ENCODE measurements at regions not wholly inside any gene's neighbourhood (a gene's known extent, or its start where the extent isn't known, plus 50 kb on each side); places are given as distances from the start of the nearest gene placed in this dataset.

GRCh38 chr12:93173178-93173957, 204.4 kb upstream of the NUDT4 start:
- H3F3A ChIP-seq (ENCODE audit: control insufficient read depth, insufficient read depth), result no peaks in the 10 kb centered on the region
- no peak overlapping the region for H3K27ac ChIP-seq (ENCODE audit: low read depth, low read length)
- no peak overlapping the region for H3K4me3 ChIP-seq (ENCODE audit: low read length)
- H3K79me2 ChIP-seq (ENCODE audit: control insufficient read depth, low read length), result no peaks in the 10 kb centered on the region
- H3K36me3 ChIP-seq (ENCODE audit: control insufficient read depth, low read length), result no peaks in the 10 kb centered on the region
- no peak for TF ChIP-seq CTCF (IDR thresholded peaks at IDR 0.05; ENCODE audit: low read depth, low read length, poor library complexity, severe bottlenecking)
- TF ChIP-seq EZH2phosphoT487 (IDR thresholded peaks at IDR 0.05; ENCODE audit: borderline replicate concordance, low read length), result no peak
- H3K9me2 ChIP-seq (replicated peaks; ENCODE audit: control insufficient read depth, low read length), result no peaks in the 10 kb centered on the region
- no peak overlapping the region for H3K4me2 ChIP-seq (ENCODE audit: low read length)
- H3K4me1 ChIP-seq (ENCODE audit: control insufficient read depth, low read length), result peaks cover 21% of the 10 kb centered on the region
- H4K20me1 ChIP-seq (ENCODE audit: control insufficient read depth, insufficient read depth, low read depth, low read length), result no peaks in the 10 kb centered on the region
- H3K9me3 ChIP-seq (ENCODE audit: control insufficient read depth, insufficient read depth, low read length), result no peaks in the 10 kb centered on the region
- no peaks in the 10 kb centered on the region for H3K27me3 ChIP-seq (ENCODE audit: control insufficient read depth, low read length)

GRCh38 chr12:93174048-93174447, 203.7 kb upstream of the NUDT4 start:
- Histone ChIP-seq H3K9me2 (replicated peaks; ENCODE audit: control insufficient read depth, low read length) (no peaks in the 10 kb centered on the region), H3K4me1 (ENCODE audit: control insufficient read depth, low read length) (peaks cover 15% of the 10 kb centered on the region), H3K27me3 (ENCODE audit: control insufficient read depth, low read length) (no peaks in the 10 kb centered on the region), H3K27ac (ENCODE audit: low read depth, low read length) (no peak overlapping the region), H3K79me2 (ENCODE audit: control insufficient read depth, low read length) (no peaks in the 10 kb centered on the region), H3F3A (ENCODE audit: control insufficient read depth, insufficient read depth) (no peaks in the 10 kb centered on the region), H3K9me3 (ENCODE audit: control insufficient read depth, insufficient read depth, low read length) (no peaks in the 10 kb centered on the region), H3K4me3 (ENCODE audit: low read length) (no peak overlapping the region), H3K4me2 (ENCODE audit: low read length) (no peak overlapping the region), H4K20me1 (ENCODE audit: control insufficient read depth, insufficient read depth, low read depth, low read length) (no peaks in the 10 kb centered on the region), H3K36me3 (ENCODE audit: control insufficient read depth, low read length) (no peaks in the 10 kb centered on the region)
- TF ChIP-seq EZH2phosphoT487 (IDR thresholded peaks at IDR 0.05; ENCODE audit: borderline replicate concordance, low read length) (no peak), CTCF (IDR thresholded peaks at IDR 0.05; ENCODE audit: low read depth, low read length, poor library complexity, severe bottlenecking) (no peak)

GRCh38 chr12:93174473-93174872, 203.3 kb upstream of the NUDT4 start:
- H3K9me2 ChIP-seq (replicated peaks; ENCODE audit: control insufficient read depth, low read length), result no peaks in the 10 kb centered on the region
- no peaks in the 10 kb centered on the region for H3K27me3 ChIP-seq (ENCODE audit: control insufficient read depth, low read length)
- H3K36me3 ChIP-seq (ENCODE audit: control insufficient read depth, low read length), result no peaks in the 10 kb centered on the region
- H3K4me1 ChIP-seq (ENCODE audit: control insufficient read depth, low read length), result peaks cover 12% of the 10 kb centered on the region
- no peak overlapping the region for H3K4me3 ChIP-seq (ENCODE audit: low read length)
- TF ChIP-seq EZH2phosphoT487 (IDR thresholded peaks at IDR 0.05; ENCODE audit: borderline replicate concordance, low read length), result no peak
- no peak for TF ChIP-seq CTCF (IDR thresholded peaks at IDR 0.05; ENCODE audit: low read depth, low read length, poor library complexity, severe bottlenecking)
- no peaks in the 10 kb centered on the region for H3K79me2 ChIP-seq (ENCODE audit: control insufficient read depth, low read length)
- no peak overlapping the region for H3K4me2 ChIP-seq (ENCODE audit: low read length)
- H3K27ac ChIP-seq (ENCODE audit: low read depth, low read length), result no peak overlapping the region
- no peaks in the 10 kb centered on the region for H3F3A ChIP-seq (ENCODE audit: control insufficient read depth, insufficient read depth)
- H4K20me1 ChIP-seq (ENCODE audit: control insufficient read depth, insufficient read depth, low read depth, low read length), result no peaks in the 10 kb centered on the region
- no peaks in the 10 kb centered on the region for H3K9me3 ChIP-seq (ENCODE audit: control insufficient read depth, insufficient read depth, low read length)

Measured in DOHH2 (cell line).